Keratinocyte (primary cell): ENCODE measurements at regions not wholly inside any gene's neighbourhood (a gene's known extent, or its start where the extent isn't known, plus 50 kb on each side); places are given as distances from the start of the nearest gene placed in this dataset.

Experiments used
- DNase-seq: peaks from one replicate; pipeline ENCODE4 v3.0.0-alpha.2; 2011; ENCODE audit warnings: low read depth, missing footprints, low spot score
- FAIRE-seq: peaks from 2 replicates; lab custom pipeline; 2011; peaks lifted over from hg19 to GRCh38; lab: Jason Lieb, UNC
- H2AFZ ChIP-seq: 2 replicates; pipeline ENCODE4 v1.6.0; 2012; ENCODE audit warnings: low read length, control low read depth, inconsistent platforms; ENCODE audit not compliant: control insufficient read depth
- H3K27ac ChIP-seq: 2 replicates; pipeline ENCODE4 v1.5.1; 2011; ENCODE audit warnings: low read length; ENCODE audit not compliant: control insufficient read depth, insufficient read depth
- H3K27me3 ChIP-seq: 3 replicates; pipeline ENCODE4 v1.6.0; 2011; ENCODE audit warnings: low read length; ENCODE audit not compliant: control insufficient read depth, insufficient read depth; ENCODE audit errors: extremely low read depth
- H3K36me3 ChIP-seq, 2 experiments: 2 replicates in 1 of 2; 3 replicates in 1 of 2; pipeline ENCODE4 v1.5.1; 2011; ENCODE audit warnings: low read length in 2 of 2, mild to moderate bottlenecking in 1 of 2; ENCODE audit not compliant: control insufficient read depth in 2 of 2, insufficient read depth in 2 of 2; ENCODE audit errors: extremely low read depth in 1 of 2
- H3K4me1 ChIP-seq: 3 replicates; pipeline ENCODE4 v1.5.1; 2011; ENCODE audit warnings: low read length; ENCODE audit not compliant: control insufficient read depth, insufficient read depth; ENCODE audit errors: extremely low read depth
- H3K4me2 ChIP-seq: 3 replicates; pipeline ENCODE4 v1.6.0; 2011; ENCODE audit warnings: low read depth, low read length; ENCODE audit not compliant: control insufficient read depth, insufficient read depth; ENCODE audit errors: extremely low read depth
- H3K4me3 ChIP-seq, 3 experiments: fragments of 200-600 bp in 1 of 3; sonication (generic) in 1 of 3; 2 replicates in 2 of 3; 3 replicates in 1 of 3; pipeline ENCODE4 v1.5.1; 2011 to 2016; ENCODE audit warnings: low read length in 3 of 3, mild to moderate bottlenecking in 3 of 3, control low read depth in 2 of 3, inconsistent platforms in 1 of 3, low read depth in 1 of 3, mixed read lengths in 1 of 3, mixed run types in 1 of 3, moderate library complexity in 1 of 3; ENCODE audit not compliant: control insufficient read depth in 2 of 3, insufficient read depth in 2 of 3; ENCODE audit errors: extremely low read depth in 1 of 3
- H3K79me2 ChIP-seq: 2 replicates; pipeline ENCODE4 v1.6.0; 2012; ENCODE audit warnings: low read length; ENCODE audit not compliant: control insufficient read depth, insufficient read depth
- H3K9ac ChIP-seq: 3 replicates; pipeline ENCODE4 v1.6.0; 2011; ENCODE audit warnings: low read length; ENCODE audit not compliant: control insufficient read depth, insufficient read depth; ENCODE audit errors: extremely low read depth
- H3K9me1 ChIP-seq: 3 replicates; pipeline ENCODE4 v1.6.0; 2011; ENCODE audit warnings: low read length; ENCODE audit not compliant: control insufficient read depth, insufficient read depth; ENCODE audit errors: extremely low read depth
- H3K9me3 ChIP-seq: 2 replicates; pipeline ENCODE4 v1.5.1; 2012; ENCODE audit warnings: low read depth, low read length; ENCODE audit not compliant: control insufficient read depth
- H4K20me1 ChIP-seq: 3 replicates; pipeline ENCODE4 v1.6.0; 2011; ENCODE audit warnings: low read length; ENCODE audit not compliant: control insufficient read depth, insufficient read depth; ENCODE audit errors: extremely low read depth
- CTCF ChIP-seq, 3 experiments: IDR thresholded peaks in 1 of 3; conservative IDR thresholded peaks in 1 of 3; optimal IDR thresholded peaks in 1 of 3; 2 replicates in 2 of 3; 3 replicates in 1 of 3; pipeline versions ENCODE3 to v1.5.1; 2011; ENCODE audit warnings: low read length in 3 of 3, mild to moderate bottlenecking in 3 of 3, moderate library complexity in 2 of 3, control low read depth in 1 of 3, inconsistent platforms in 1 of 3; ENCODE audit not compliant: insufficient read depth in 2 of 3; ENCODE audit errors: extremely low read depth in 1 of 3
- dilution Hi-C: fragments of 300-500 bp; cut with MboI; formaldehyde crosslinking; loops from one replicate; pipeline ENCODE4 v1.7.0; 2020; ENCODE audit warnings: low sequenced_read_pairs; ENCODE audit not compliant: extremely low pct_ligation_motif_present
- small RNA-seq, 3 experiments: library from RNA; depleted of rRNA; stranded (forward); fragments of <200 nt; gene quantifications; one replicate each; pipeline ENCODE3, GENCODE V24; 2012; ENCODE audit warnings: low read depth in 3 of 3, low replicate concordance in 1 of 3; ENCODE audit not compliant: insufficient read length in 3 of 3

DNA sequence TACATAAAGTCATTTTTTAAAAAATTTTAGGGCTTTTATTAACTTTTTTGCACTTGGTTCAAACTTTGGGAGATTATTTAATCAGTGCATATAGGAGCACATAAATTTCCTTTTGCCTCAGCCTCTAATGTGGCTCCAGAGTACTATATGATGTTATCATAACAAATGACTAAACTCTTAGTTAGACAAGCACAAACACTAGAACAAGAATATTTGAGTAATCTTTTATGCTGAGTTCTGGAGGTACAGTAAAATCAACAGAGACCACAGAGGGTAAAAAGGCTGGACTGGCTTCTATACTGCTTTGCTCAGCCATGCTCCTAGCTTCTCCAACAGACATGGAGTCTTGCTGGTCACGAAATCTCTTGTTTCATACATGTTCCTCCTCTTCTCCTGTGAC is 52.5 kb upstream of the SGCD start:
- Histone ChIP-seq H3K36me3 (no peaks in the 10 kb centered on the region), H3K27me3 (no peaks in the 10 kb centered on the region), H3K79me2 (no peaks in the 10 kb centered on the region), H3K4me1 (no peaks in the 10 kb centered on the region), H2AFZ (no peak overlapping the region), H3K27ac (no peak overlapping the region), H3K9me1 (no peaks in the 10 kb centered on the region), H3K4me3 (no peak overlapping the region), H4K20me1 (no peaks in the 10 kb centered on the region), H3K4me2 (no peak overlapping the region), H3K9me3 (no peaks in the 10 kb centered on the region), H3K9ac (no peak overlapping the region)
- FAIRE-seq: no peak
- dilution Hi-C loops: no loop called here
- no peak for DNase-seq
- no peak for TF ChIP-seq CTCF (optimal IDR thresholded peaks at IDR 0.05 in 1 of 3, IDR thresholded peaks at IDR 0.05 in 1 of 3, conservative IDR thresholded peaks at IDR 0.05 in 1 of 3; ENCODE audit: extremely low read depth in 1 of 3, insufficient read depth in 2 of 3, low read length in 3 of 3)

Small RNA genes lying in the stretch of these regions (small RNA-seq; reads per million reads assigned to genes)
- gene RNA5SP199: 0 reads per million in 3 experiments
